Mononuclear cell (primary cell): ENCODE measurements at regions not wholly inside any gene's neighbourhood (a gene's known extent, or its start where the extent isn't known, plus 50 kb on each side); places are given as distances from the start of the nearest gene placed in this dataset.

Source experiments
- H3K27me3 ChIP-seq: 2 replicates; pipeline ENCODE4 v1.6.0; 2011; ENCODE audit warnings: low read length, control low read depth; ENCODE audit not compliant: insufficient read depth
- H3K4me1 ChIP-seq: 2 replicates; pipeline ENCODE4 v1.5.1; 2011; ENCODE audit warnings: mild to moderate bottlenecking, low read length, control low read depth; ENCODE audit not compliant: insufficient read depth
- H3K4me3 ChIP-seq: 2 replicates; pipeline ENCODE4 v1.5.1; 2011; ENCODE audit warnings: mild to moderate bottlenecking, low read length, moderate library complexity
- H3K9me3 ChIP-seq: 2 replicates; pipeline ENCODE4 v1.5.1; 2011; ENCODE audit warnings: low read depth, mild to moderate bottlenecking, control low read depth, low read length

- no peaks in the 10 kb centered on the region for H3K9me3 ChIP-seq
- peaks cover 35% of the 10 kb centered on the region for H3K27me3 ChIP-seq
- peak overlapping the region; percentile 4 for H3K4me3 ChIP-seq
- H3K4me1 ChIP-seq = peaks cover 9% of the 10 kb centered on the region
Measured at GRCh38 chr4:82047731-82048130, 326.1 kb downstream of the HNRNPD start.

GRCh38 chr4:82046796-82047195 lies 327.0 kb downstream of the HNRNPD start:
- H3K27me3 ChIP-seq = peaks cover 45% of the 10 kb centered on the region
- H3K9me3 ChIP-seq = no peaks in the 10 kb centered on the region
- H3K4me1 ChIP-seq = peaks cover 9% of the 10 kb centered on the region
- no peak overlapping the region for H3K4me3 ChIP-seq

GRCh38 chr4:82045267-82045666 lies 328.5 kb downstream of the HNRNPD start:
- Histone ChIP-seq H3K4me1 (peaks cover 9% of the 10 kb centered on the region), H3K4me3 (no peak overlapping the region), H3K9me3 (no peaks in the 10 kb centered on the region), H3K27me3 (peaks cover 52% of the 10 kb centered on the region)

GRCh38 chr4:82044141-82044993 lies 329.4 kb downstream of the HNRNPD start:
- Histone ChIP-seq H3K27me3 (peaks cover 52% of the 10 kb centered on the region), H3K4me3 (no peak overlapping the region), H3K9me3 (no peaks in the 10 kb centered on the region)

GRCh38 chr4:82043809-82044137 lies 330.0 kb downstream of the HNRNPD start:
- Histone ChIP-seq H3K4me3 (no peak overlapping the region), H3K9me3 (no peaks in the 10 kb centered on the region), H3K4me1 (peaks cover 17% of the 10 kb centered on the region), H3K27me3 (peaks cover 52% of the 10 kb centered on the region)

More at GRCh38 chr4:82044141-82044993, 329.4 kb downstream of the HNRNPD start:
- peaks cover 13% of the 10 kb centered on the region for H3K4me1 ChIP-seq

- Histone ChIP-seq H3K4me3 (no peak overlapping the region), H3K27me3 (peaks cover 55% of the 10 kb centered on the region), H3K4me1 (peaks cover 17% of the 10 kb centered on the region), H3K9me3 (no peaks in the 10 kb centered on the region)
Measured at GRCh38 chr4:82043081-82043808, 330.5 kb downstream of the HNRNPD start.

- H3K27me3 ChIP-seq = peaks cover 55% of the 10 kb centered on the region
Measured at GRCh38 chr4:82042042-82042441, 331.7 kb downstream of the HNRNPD start.

GRCh38 chr4:82038936-82039335 lies 334.9 kb downstream of the HNRNPD start:
- H3K4me1 ChIP-seq = peaks cover 12% of the 10 kb centered on the region

More at GRCh38 chr4:82042042-82042441, 331.7 kb downstream of the HNRNPD start:
- Histone ChIP-seq H3K4me3 (no peak overlapping the region), H3K9me3 (no peaks in the 10 kb centered on the region), H3K4me1 (peaks cover 17% of the 10 kb centered on the region)

GRCh38 chr4:82036181-82036580 lies 337.6 kb downstream of the HNRNPD start:
- Histone ChIP-seq H3K27me3 (peaks cover 7% of the 10 kb centered on the region), H3K9me3 (no peaks in the 10 kb centered on the region), H3K4me3 (no peak overlapping the region), H3K4me1 (peaks cover 8% of the 10 kb centered on the region)

More at GRCh38 chr4:82038936-82039335, 334.9 kb downstream of the HNRNPD start:
- Histone ChIP-seq H3K27me3 (peaks cover 34% of the 10 kb centered on the region), H3K4me3 (no peak overlapping the region), H3K9me3 (no peaks in the 10 kb centered on the region)

- Histone ChIP-seq H3K9me3 (no peaks in the 10 kb centered on the region), H3K4me1 (peaks cover 8% of the 10 kb centered on the region), H3K4me3 (no peak overlapping the region), H3K27me3 (peaks cover 6% of the 10 kb centered on the region)
Measured at GRCh38 chr4:82034878-82035277, 338.9 kb downstream of the HNRNPD start.

GRCh38 chr4:82033862-82034261 lies 339.9 kb downstream of the HNRNPD start:
- Histone ChIP-seq H3K4me3 (no peak overlapping the region), H3K27me3 (peaks cover 6% of the 10 kb centered on the region), H3K9me3 (no peaks in the 10 kb centered on the region), H3K4me1 (no peaks in the 10 kb centered on the region)

- Histone ChIP-seq H3K27me3 (peaks cover 2% of the 10 kb centered on the region), H3K9me3 (no peaks in the 10 kb centered on the region), H3K4me3 (no peak overlapping the region), H3K4me1 (no peaks in the 10 kb centered on the region)
Measured at GRCh38 chr4:82031376-82031927, 342.3 kb downstream of the HNRNPD start.

- no peaks in the 10 kb centered on the region for H3K9me3 ChIP-seq
- H3K4me1 ChIP-seq = no peaks in the 10 kb centered on the region
- H3K4me3 ChIP-seq = no peak overlapping the region
- no peaks in the 10 kb centered on the region for H3K27me3 ChIP-seq
Measured at GRCh38 chr4:82017680-82018079, 356.1 kb downstream of the HNRNPD start.

GRCh38 chr4:82005158-82005557 lies 368.6 kb downstream of the HNRNPD start:
- Histone ChIP-seq H3K4me3 (no peak overlapping the region), H3K9me3 (no peaks in the 10 kb centered on the region), H3K4me1 (no peaks in the 10 kb centered on the region), H3K27me3 (peaks cover 3% of the 10 kb centered on the region)

GRCh38 chr4:81997313-81997712 lies 376.5 kb downstream of the HNRNPD start:
- Histone ChIP-seq H3K4me3 (no peak overlapping the region), H3K27me3 (no peaks in the 10 kb centered on the region), H3K4me1 (no peaks in the 10 kb centered on the region), H3K9me3 (no peaks in the 10 kb centered on the region)
